Spleen (tissue), 7 donors: ENCODE measurements at regions not wholly inside any gene's neighbourhood (a gene's known extent, or its start where the extent isn't known, plus 50 kb on each side); places are given as distances from the start of the nearest gene placed in this dataset.

Experiments used
- POLR2A ChIP-seq, 3 donors: fragments of 450-650 bp; IDR thresholded peaks; one replicate each; pipeline ENCODE4 v1.5.1; 2017; ENCODE audit warnings: antibody characterized with exemption in 3 of 3, mild to moderate bottlenecking in 1 of 3
- POLR2AphosphoS5 ChIP-seq, 3 donors: sonication (generic); formaldehyde crosslinking; IDR thresholded peaks; one replicate each; pipeline ENCODE4 v1.5.1; 2017; ENCODE audit warnings: antibody characterized with exemption in 3 of 3
- TF ChIP-seq, protein P1 (sequence below), 11 experiments: fragments of 200-600 bp in 7 of 11; fragments of 450-650 bp in 4 of 11; sonication (generic) in 4 of 11; IDR thresholded peaks in 8 of 11; conservative IDR thresholded peaks in 3 of 11; 1 replicate in 7 of 11; 2 replicates in 4 of 11; pipeline versions ENCODE4 v1.4.0 to v1.8.0; 2016 to 2021; ENCODE audit warnings: antibody characterized with exemption in 11 of 11, inconsistent platforms in 4 of 11, mild to moderate bottlenecking in 1 of 11
- donor health status: DM: no; HTN: no; CAD: no; lungs with moderate emphysema.
- donor health status: DM: no; HTN: no; CAD: no.
- donor health status: DM: no; HTN: no; CAD: no.

DNA sequence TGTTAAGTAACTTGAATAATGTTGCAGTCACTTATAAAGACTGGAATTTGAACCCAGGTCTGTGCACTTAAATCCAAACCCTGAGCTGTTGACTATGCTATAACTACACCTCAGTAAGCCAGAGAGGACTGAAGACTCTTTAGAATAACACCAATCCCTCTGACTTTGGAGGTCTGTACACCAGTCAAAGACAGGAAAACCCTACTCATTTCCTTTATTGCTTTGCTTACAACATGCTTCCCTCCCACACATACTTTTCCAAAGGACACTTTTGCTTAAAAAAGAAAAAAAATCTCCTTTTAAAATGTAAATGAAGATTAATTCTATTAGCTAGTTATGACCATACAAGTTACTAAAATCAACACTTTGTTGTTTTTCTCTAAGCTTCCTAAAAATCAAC is 184.7 kb upstream of the KCTD7 start:
- TF ChIP-seq, protein P1, sequence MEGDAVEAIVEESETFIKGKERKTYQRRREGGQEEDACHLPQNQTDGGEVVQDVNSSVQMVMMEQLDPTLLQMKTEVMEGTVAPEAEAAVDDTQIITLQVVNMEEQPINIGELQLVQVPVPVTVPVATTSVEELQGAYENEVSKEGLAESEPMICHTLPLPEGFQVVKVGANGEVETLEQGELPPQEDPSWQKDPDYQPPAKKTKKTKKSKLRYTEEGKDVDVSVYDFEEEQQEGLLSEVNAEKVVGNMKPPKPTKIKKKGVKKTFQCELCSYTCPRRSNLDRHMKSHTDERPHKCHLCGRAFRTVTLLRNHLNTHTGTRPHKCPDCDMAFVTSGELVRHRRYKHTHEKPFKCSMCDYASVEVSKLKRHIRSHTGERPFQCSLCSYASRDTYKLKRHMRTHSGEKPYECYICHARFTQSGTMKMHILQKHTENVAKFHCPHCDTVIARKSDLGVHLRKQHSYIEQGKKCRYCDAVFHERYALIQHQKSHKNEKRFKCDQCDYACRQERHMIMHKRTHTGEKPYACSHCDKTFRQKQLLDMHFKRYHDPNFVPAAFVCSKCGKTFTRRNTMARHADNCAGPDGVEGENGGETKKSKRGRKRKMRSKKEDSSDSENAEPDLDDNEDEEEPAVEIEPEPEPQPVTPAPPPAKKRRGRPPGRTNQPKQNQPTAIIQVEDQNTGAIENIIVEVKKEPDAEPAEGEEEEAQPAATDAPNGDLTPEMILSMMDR (IDR thresholded peaks at IDR 0.05 in 8 of 11, conservative IDR thresholded peaks at IDR 0.05 in 3 of 11) = no peak
- no peak for TF ChIP-seq POLR2AphosphoS5 (IDR thresholded peaks at IDR 0.05)
- no peak for TF ChIP-seq POLR2A (IDR thresholded peaks at IDR 0.05)
